OCI-LY1 (cell line): ENCODE measurements at regions not wholly inside any gene's neighbourhood (a gene's known extent, or its start where the extent isn't known, plus 50 kb on each side); places are given as distances from the start of the nearest gene placed in this dataset.

Source experiments
- H2AFZ ChIP-seq: fragments of 200-600 bp; sonication (generic), shearing (Covaris generic); 2 replicates; pipeline ENCODE4 v1.6.0; 2014; ENCODE audit warnings: antibody characterized with exemption, mild to moderate bottlenecking, low read length
- H3F3A ChIP-seq: fragments of 200-600 bp; sonication (generic), shearing (Covaris generic); 2 replicates; pipeline ENCODE4 v1.6.0; 2014; ENCODE audit warnings: mild to moderate bottlenecking, antibody characterized with exemption, low read length, moderate library complexity; ENCODE audit not compliant: insufficient read depth
- H3K27ac ChIP-seq: fragments of 200-600 bp; sonication (generic); 2 replicates; pipeline ENCODE4 v1.5.1; 2014; ENCODE audit warnings: low read length, mixed run types, mild to moderate bottlenecking, low read depth; ENCODE audit not compliant: poor library complexity, severe bottlenecking
- H3K27me3 ChIP-seq: fragments of 200-600 bp; sonication (generic); 2 replicates; pipeline ENCODE4 v1.6.0; 2014; ENCODE audit warnings: antibody characterized with exemption, mild to moderate bottlenecking, low read length, moderate library complexity; ENCODE audit not compliant: insufficient read depth
- H3K36me3 ChIP-seq: fragments of 200-600 bp; sonication (generic); 2 replicates; pipeline ENCODE4 v1.6.1; 2014; ENCODE audit warnings: mild to moderate bottlenecking, antibody characterized with exemption, low read length, moderate library complexity, mixed read lengths; ENCODE audit not compliant: insufficient read depth
- H3K4me1 ChIP-seq: fragments of 200-600 bp; sonication (generic); 2 replicates; pipeline ENCODE4 v1.5.1; 2014; ENCODE audit warnings: mild to moderate bottlenecking, low read length, moderate library complexity; ENCODE audit not compliant: insufficient read depth, severe bottlenecking
- H3K4me2 ChIP-seq: fragments of 200-600 bp; sonication (generic), shearing (Covaris generic); 2 replicates; pipeline ENCODE4 v1.6.1; 2014; ENCODE audit warnings: low read length
- H3K4me3 ChIP-seq: fragments of 200-600 bp; sonication (generic); 2 replicates; pipeline ENCODE4 v1.5.1; 2014; ENCODE audit warnings: low read length, low read depth, mild to moderate bottlenecking, mixed read lengths; ENCODE audit not compliant: poor library complexity, severe bottlenecking
- H3K79me2 ChIP-seq: fragments of 200-600 bp; shearing (Covaris generic); 2 replicates; pipeline ENCODE4 v1.6.1; 2016; ENCODE audit warnings: mixed run types, low read length, mixed read lengths; ENCODE audit not compliant: insufficient read depth
- H3K9ac ChIP-seq: fragments of 200-600 bp; sonication (generic), shearing (Covaris generic); 2 replicates; pipeline ENCODE4 v1.6.1; 2014; ENCODE audit warnings: mild to moderate bottlenecking, low read length, mixed read lengths
- H3K9me2 ChIP-seq: fragments of 200-600 bp; sonication (generic), shearing (Covaris generic); 2 replicates; pipeline ENCODE4 v1.6.1; 2014; ENCODE audit warnings: low read depth, mild to moderate bottlenecking, low read length, mixed read lengths
- H3K9me3 ChIP-seq: fragments of 200-600 bp; shearing (Covaris generic); 2 replicates; pipeline ENCODE4 v1.6.1; 2014; ENCODE audit warnings: low read length, mixed read lengths
- H4K20me1 ChIP-seq: fragments of 200-600 bp; sonication (generic), shearing (Covaris generic); 2 replicates; pipeline ENCODE4 v1.6.0; 2016; ENCODE audit warnings: mild to moderate bottlenecking, low read length; ENCODE audit not compliant: insufficient read depth
- CTCF ChIP-seq: fragments of 200-600 bp; sonication (generic), shearing (Covaris generic); IDR thresholded peaks from 2 replicates; pipeline ENCODE4 v1.5.1; 2017; ENCODE audit warnings: mild to moderate bottlenecking, antibody characterized with exemption, low read length, moderate library complexity, mixed read lengths
- EZH2 ChIP-seq: fragments of 200-600 bp; sonication (generic), shearing (Covaris generic); IDR thresholded peaks from 2 replicates; pipeline ENCODE4 v1.8.0; 2017; ENCODE audit warnings: borderline replicate concordance, mixed run types, mild to moderate bottlenecking, antibody characterized with exemption, low read length, moderate library complexity, mixed read lengths

- Histone ChIP-seq H3K27ac (no peak overlapping the region), H3K9ac (no peak overlapping the region), H4K20me1 (no peaks in the 10 kb centered on the region), H3F3A (no peaks in the 10 kb centered on the region), H3K79me2 (no peaks in the 10 kb centered on the region), H2AFZ (no peak overlapping the region), H3K36me3 (no peaks in the 10 kb centered on the region), H3K4me1 (no peaks in the 10 kb centered on the region), H3K9me3 (no peaks in the 10 kb centered on the region), H3K27me3 (no peaks in the 10 kb centered on the region), H3K4me2 (no peak overlapping the region), H3K9me2 (no peaks in the 10 kb centered on the region; the same call in 1 of the 2 replicates), H3K4me3 (no peak overlapping the region)
- TF ChIP-seq EZH2 (no peak), CTCF (no peak)
These were observed 1063.3 kb downstream of the ADGRL3 start for GRCh38 chr4:62263454-62263853.

GRCh38 chr4:62262676-62263075, 1062.5 kb downstream of the ADGRL3 start:
- Histone ChIP-seq H3K36me3 (no peaks in the 10 kb centered on the region), H3K27me3 (no peaks in the 10 kb centered on the region), H4K20me1 (no peaks in the 10 kb centered on the region), H3K4me1 (no peaks in the 10 kb centered on the region), H3K27ac (no peak overlapping the region), H3K9ac (no peak overlapping the region), H3K9me3 (no peaks in the 10 kb centered on the region), H3K79me2 (no peaks in the 10 kb centered on the region), H3F3A (no peaks in the 10 kb centered on the region), H2AFZ (no peak overlapping the region), H3K4me3 (no peak overlapping the region), H3K9me2 (no peaks in the 10 kb centered on the region; the same call in 1 of the 2 replicates), H3K4me2 (no peak overlapping the region)
- TF ChIP-seq CTCF: no peak

- Histone ChIP-seq H2AFZ (no peak overlapping the region), H3K27ac (no peak overlapping the region), H3K9ac (no peak overlapping the region), H3K27me3 (no peaks in the 10 kb centered on the region), H3K4me3 (no peak overlapping the region), H3K9me3 (no peaks in the 10 kb centered on the region), H3F3A (no peaks in the 10 kb centered on the region), H3K4me1 (no peaks in the 10 kb centered on the region), H3K79me2 (no peaks in the 10 kb centered on the region), H4K20me1 (no peaks in the 10 kb centered on the region), H3K4me2 (no peak overlapping the region), H3K9me2 (no peaks in the 10 kb centered on the region), H3K36me3 (no peaks in the 10 kb centered on the region)
- TF ChIP-seq CTCF (no peak), EZH2 (no peak)
These were observed 1060.1 kb downstream of the ADGRL3 start for GRCh38 chr4:62260254-62260653.
